ENCODE measurements at regions not wholly inside any gene's neighbourhood (a gene's known extent, or its start where the extent isn't known, plus 50 kb on each side); places are given as distances from the start of the nearest gene placed in this dataset.

DNA sequence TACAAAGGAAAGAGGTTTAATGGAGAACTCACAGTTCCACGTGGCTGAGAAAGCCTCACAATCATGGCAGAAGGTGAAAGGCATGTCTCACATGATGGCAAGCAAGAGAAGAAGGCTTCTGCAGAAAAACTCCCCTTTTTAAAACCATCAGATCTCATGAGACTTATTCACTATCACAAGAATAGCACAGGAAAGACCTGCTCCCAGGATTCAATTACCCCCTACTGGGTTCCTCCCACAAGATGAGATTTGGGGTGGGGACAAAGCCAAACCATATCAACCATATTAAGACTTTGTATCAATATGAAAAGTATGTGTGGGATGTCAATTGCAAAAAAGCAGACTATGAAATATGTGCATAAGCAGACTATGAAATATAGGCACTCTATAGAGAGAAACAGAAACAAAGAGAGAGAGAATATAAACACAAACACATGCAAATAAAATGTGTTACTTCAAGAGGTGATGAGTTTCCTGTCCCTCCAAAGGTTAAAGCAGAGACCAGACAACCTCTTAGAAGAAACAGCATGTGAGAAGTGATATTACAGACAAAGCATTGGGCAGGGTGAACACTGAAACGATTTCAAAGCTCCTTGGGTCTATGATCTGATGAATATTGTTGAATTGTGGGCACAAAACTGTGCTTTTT, 151.2 kb upstream of the KRR1 start:
- intact Hi-C loops (cut with DNase I): no loop called here
- no peaks in the 10 kb centered on the region for H3K27me3 ChIP-seq
- 77 to 80% methylated on average over 2 of the region's 2 CpGs for WGBS, 2 donors
- DNase-seq: no peak
- no peak for TF ChIP-seq POLR2A (IDR thresholded peaks at IDR 0.05)
- TF ChIP-seq, protein P1, sequence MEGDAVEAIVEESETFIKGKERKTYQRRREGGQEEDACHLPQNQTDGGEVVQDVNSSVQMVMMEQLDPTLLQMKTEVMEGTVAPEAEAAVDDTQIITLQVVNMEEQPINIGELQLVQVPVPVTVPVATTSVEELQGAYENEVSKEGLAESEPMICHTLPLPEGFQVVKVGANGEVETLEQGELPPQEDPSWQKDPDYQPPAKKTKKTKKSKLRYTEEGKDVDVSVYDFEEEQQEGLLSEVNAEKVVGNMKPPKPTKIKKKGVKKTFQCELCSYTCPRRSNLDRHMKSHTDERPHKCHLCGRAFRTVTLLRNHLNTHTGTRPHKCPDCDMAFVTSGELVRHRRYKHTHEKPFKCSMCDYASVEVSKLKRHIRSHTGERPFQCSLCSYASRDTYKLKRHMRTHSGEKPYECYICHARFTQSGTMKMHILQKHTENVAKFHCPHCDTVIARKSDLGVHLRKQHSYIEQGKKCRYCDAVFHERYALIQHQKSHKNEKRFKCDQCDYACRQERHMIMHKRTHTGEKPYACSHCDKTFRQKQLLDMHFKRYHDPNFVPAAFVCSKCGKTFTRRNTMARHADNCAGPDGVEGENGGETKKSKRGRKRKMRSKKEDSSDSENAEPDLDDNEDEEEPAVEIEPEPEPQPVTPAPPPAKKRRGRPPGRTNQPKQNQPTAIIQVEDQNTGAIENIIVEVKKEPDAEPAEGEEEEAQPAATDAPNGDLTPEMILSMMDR (IDR thresholded peaks at IDR 0.05): no peak
- H3K27ac ChIP-seq: no peak overlapping the region
- no peaks in the 10 kb centered on the region for H3K36me3 ChIP-seq
- H3K4me3 ChIP-seq (replicated peaks in 1 of 3): no peak overlapping the region
- H3K9me3 ChIP-seq: no peaks in the 10 kb centered on the region
- H3K4me1 ChIP-seq: no peaks in the 10 kb centered on the region

DNA sequence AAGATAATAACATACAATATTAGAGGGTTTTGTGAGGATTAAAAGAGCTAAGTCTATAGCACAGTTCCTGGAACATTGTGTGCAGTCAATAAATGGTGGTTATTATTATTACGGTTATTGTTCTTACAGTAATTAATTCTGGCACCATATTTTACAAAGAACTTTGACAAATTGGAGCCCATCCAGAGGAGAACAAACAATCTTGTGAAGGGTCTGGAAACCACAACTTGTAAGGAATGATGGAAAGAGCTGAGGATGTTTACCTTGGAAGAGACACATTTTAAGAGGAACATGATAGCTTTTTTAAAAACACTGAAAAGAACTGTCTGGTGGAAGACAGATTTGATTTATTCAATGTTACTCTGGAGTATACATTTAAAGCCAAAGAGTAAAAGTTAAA, 150.5 kb upstream of the KRR1 start:
- Histone ChIP-seq H3K9me3 (no peaks in the 10 kb centered on the region), H3K27me3 (no peaks in the 10 kb centered on the region), H3K36me3 (no peaks in the 10 kb centered on the region), H3K27ac (no peak overlapping the region), H3K4me3 (replicated peaks in 1 of 3) (no peak overlapping the region), H3K4me1 (no peaks in the 10 kb centered on the region)
- intact Hi-C loops (cut with DNase I): no loop called here
- DNase-seq: no peak
- TF ChIP-seq, protein P1 (IDR thresholded peaks at IDR 0.05): no peak
- TF ChIP-seq POLR2A (IDR thresholded peaks at IDR 0.05): no peak
- 60 to 64% methylated on average over 1 of the region's 1 CpG for WGBS, 2 donors

DNA sequence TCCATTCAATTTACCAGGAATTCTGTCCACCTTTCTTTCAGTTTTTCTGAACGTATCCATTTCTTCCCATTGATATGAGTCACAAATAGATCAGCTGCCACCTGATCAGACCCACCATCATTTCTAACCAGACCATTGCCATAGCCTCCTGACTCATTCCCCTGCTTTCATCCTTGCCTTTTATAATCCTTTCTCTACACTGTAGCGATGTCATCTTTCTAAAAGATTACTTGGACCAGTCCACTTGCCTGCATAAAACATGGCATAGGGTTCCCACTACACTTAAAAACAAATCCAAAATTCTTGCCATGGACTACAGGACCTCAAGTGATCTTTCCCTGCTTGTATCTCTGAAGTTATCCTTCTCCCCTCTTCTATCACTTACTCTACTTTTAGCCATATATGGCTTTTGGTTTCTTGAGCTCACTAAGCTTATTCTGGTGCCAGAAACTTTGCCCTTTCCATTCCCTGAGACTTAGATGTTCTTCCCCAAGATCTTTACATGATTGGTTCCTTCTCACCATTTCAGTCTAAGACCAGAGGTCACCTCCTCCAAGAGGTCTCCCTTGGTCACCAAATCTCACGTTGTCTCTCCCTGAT, 149.5 kb upstream of the KRR1 start:
- DNase-seq: no peak
- Histone ChIP-seq H3K36me3 (no peaks in the 10 kb centered on the region), H3K4me1 (no peaks in the 10 kb centered on the region), H3K9me3 (no peaks in the 10 kb centered on the region), H3K27ac (no peak overlapping the region), H3K27me3 (no peaks in the 10 kb centered on the region), H3K4me3 (replicated peaks in 1 of 3) (no peak overlapping the region)
- TF ChIP-seq, protein P1 (IDR thresholded peaks at IDR 0.05): no peak
- no peak for TF ChIP-seq POLR2A (IDR thresholded peaks at IDR 0.05)
- intact Hi-C loops (cut with DNase I): no loop called here
- WGBS, 2 donors: 94 to 97% methylated on average over 3 of the region's 3 CpGs

DNA sequence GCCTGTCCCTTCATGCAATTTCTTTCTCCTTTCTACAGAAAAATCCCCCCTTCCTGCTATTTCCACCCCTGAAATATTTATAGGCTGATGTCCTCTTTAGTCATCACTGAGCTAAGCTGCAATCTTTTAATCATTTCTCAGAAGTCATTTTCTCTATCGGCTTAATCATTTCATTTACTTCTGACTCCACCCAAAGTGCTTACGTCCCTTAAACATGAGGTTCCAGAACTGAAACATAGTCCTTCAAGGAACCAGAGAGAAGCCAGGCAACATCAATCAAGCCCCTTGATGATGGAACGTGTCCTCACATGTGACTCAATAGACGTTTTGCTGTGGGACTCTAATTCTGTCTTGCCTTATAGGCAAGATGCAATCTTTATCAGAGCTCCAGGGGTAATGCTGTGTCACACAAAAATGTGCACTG, 148.7 kb upstream of the KRR1 start:
- H3K27me3 ChIP-seq: no peaks in the 10 kb centered on the region
- H3K9me3 ChIP-seq: no peaks in the 10 kb centered on the region
- TF ChIP-seq, protein P1 (IDR thresholded peaks at IDR 0.05): no peak
- TF ChIP-seq POLR2A (IDR thresholded peaks at IDR 0.05): no peak
- H3K4me1 ChIP-seq: no peaks in the 10 kb centered on the region
- no peak overlapping the region for H3K27ac ChIP-seq
- intact Hi-C loops (cut with DNase I): no loop called here
- H3K4me3 ChIP-seq (replicated peaks in 1 of 3): no peak overlapping the region
- no peaks in the 10 kb centered on the region for H3K36me3 ChIP-seq
- 70 to 88% methylated on average over 4 of the region's 4 CpGs for WGBS, 2 donors
- DNase-seq: no peak

All from thyroid gland (tissue), 4 donors.